ENCODE measurements at regions not wholly inside any gene's neighbourhood (a gene's known extent, or its start where the extent isn't known, plus 50 kb on each side); places are given as distances from the start of the nearest gene placed in this dataset.
"Not testable (repeated sequence)": the region's sequence is repeated elsewhere in the genome, so short reads cannot be mapped to it uniquely, and the experiment has no call there.

DNA sequence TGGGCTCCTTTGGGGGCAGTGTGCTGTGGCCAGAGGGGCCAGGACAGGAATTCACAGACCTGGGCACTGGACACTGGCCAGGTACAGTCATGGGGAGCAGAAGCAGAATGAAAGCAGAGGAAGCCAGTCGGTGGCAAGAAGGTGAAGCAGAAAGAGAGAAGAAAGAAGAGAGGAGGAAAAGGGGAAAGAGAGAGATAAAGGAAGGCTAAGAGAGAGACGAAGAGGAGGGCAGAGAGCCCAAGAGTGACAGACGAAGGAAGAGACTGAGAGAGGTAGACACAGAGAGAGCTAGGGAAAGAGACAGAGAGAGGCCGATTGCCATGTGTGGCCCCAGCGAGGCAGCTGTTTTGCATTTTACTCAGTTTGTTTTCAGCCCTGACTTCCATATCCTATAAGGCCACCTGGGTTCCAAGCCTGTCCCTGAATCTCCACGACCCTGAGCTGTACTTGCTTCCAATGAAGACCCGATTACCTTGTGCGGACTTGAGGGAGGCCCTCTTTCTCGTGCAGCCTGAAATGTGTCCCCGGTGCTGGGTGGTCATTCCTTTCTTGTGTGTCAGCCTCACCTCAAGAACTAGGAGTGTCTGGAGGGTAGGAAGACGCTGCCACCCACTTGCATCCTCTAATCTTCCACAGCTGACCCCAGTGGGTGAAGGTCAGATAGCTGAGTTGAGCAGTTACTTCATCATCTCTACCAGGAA lies 73.9 kb downstream of the LSM3 start:
- DNase-seq (ENCODE audit: low read depth in 2 of 2) = no peak

DNA sequence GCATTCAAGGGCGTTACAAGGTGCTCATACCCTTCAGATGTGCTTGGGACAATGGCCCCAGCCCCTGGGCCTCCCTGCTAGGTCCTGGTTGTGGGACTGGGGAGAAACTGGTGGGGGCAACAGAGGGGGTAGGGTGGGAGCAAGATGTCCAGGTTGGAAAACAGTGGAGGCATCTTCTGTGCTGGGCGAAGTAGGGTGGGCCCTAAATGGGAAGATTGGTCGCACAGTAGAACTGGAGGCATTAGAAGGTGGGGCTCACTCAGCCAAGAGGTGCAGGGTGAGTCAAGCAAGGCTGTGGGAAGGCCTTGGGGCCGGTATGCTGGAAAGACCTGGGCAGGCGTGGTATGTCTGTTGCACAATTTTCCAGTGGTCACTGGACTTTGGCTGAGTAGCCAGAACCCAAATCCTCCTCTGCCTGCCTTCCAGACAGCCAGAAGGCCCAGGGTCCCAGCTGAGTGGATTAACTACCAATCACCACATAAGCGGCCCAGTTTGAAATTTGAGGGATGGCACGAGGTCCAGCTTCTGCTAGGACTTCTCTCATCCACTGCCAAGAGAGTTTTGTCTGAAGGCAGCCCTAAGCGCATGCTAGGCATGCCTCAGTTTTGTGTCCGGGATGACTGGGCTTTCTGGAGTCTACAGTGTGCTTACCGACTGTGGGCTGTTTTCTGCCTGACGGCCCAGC lies 74.5 kb downstream of the LSM3 start:
- no peak for DNase-seq (ENCODE audit: low read depth in 2 of 2)

DNA sequence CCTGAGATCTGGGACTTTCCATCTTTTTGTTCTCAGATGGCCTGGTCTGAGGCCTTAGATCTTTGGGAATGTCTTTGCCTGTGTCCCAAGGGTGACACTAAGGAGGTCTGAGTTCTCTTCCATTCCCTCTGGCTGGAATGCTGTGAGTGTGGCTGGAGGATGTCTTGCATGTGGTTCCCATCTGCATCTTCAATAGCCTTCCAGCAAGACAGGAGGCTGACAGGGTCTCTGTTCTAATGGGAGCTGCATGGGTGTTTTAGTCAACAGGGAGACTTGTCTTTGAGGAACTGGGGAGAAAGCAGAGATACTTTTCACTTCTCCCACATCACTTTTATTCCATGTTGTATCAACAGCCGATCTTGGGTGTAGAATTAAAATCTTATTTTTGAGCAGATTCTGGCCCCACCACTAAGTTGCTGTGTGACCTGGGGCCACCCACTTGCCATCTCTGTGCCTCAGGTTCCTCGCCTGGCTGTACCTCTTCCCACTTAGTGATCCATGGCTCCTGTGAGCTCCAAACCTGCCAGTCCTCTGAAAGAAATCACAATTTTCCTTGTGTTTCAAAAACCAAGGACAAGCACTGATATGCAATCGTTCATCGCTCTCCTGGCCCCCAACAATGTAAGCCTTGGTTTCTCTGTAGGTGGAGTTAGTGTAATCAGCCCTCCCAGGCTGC lies 75.2 kb downstream of the LSM3 start:
- DNase-seq (ENCODE audit: low read depth in 2 of 2) = no peak

DNA sequence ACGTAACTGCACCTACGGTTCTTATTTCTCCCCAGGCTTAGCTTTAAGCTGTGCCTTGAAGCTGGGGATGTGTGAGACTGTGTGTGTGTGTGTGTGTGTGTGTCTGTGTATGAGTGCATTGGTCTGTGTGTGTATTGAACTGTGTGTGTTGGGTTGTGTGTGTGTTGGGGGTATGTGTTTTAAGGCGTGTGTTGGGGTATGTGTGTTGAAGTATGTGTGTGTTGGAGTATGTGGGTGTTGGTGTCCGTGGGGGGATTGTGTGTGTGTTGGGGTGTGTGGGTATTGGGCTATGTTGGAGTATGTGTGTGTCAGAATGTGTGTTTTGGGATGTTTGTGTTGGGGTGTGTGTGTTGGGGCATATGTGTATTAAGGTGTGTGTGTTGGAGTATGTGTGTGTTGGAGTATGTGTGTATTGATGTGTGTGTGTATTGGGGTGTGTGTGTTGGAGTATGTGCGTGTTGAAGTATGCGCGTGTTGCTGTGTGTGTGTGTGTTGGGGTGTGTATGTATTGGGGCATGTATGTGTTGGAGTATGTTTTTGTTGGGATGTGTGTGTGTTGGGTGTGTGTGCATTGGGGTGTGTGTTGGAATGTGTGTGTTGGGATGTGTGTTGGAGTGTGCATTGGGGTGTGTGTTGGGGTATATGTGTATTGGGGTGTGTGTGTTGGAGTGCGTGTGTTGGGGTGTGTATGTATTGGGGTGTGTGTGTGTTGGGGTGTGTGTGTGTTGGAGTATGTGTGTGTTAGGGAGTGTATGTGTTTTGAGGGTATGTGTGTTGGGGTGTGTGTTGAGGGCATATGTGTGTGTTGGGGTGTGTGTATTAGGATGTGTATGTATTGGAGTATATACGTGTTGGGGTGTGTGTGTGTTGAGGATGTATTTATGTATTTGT lies 76.4 kb downstream of the LSM3 start:
- DNase-seq (ENCODE audit: low read depth in 2 of 2) = no peak

DNA sequence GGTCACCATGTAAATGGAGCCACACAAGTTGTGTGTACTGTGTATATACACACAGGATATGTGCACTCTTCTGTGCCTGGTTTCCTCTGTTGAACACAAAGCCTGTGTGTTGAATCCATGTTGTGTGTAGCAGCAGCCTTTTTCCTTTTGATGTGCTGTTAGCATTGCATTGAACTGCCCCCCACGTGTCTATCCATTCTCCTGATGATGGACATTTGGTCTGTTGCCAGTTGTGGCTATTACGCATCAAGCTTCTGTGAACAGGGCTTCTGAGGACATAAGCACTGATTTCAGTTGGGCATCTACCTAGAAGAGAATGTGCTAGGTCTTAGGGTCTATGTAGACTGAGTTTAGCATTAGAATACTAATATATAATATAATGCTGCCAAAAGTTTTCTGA lies 77.4 kb downstream of the LSM3 start:
- no peak for DNase-seq (ENCODE audit: low read depth in 2 of 2)

DNA sequence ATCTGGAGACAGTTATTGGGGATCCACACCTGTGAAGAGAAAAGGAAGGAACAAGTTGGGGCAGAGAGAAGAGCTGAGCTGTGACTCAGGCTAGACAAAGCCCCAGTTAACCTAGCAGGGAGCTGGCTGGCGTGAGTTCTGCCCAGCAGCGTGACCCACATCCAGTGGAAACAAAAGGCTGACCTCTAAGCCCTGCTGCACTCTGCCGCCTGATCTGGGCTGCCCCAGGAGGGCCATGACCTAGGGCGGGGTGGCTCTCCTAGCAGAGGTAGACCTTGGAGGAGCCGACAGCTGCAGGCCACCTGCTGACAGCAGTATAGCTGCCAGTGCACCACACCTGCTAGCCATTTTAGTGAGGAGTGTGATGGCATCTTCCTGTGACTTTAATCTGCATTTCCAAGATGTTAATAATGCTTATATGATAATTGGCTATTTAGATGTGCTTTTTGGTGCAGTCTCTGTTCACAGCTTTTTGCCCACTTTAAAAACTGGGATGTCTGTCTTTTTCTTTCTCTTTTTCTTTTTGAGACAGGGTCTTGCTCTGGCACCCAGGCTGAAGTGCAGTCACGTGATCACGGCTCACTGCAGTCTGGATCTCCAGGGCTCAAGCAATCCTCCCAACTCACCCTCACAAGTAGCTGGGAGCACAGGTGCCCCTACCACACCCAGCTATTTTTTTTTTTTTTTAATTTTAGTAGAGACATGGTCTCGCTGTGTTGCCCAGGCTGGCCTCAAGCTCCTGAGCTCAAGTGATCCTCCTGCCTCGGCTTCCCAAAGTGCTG lies 78.1 kb downstream of the LSM3 start:
- DNase-seq (ENCODE audit: low read depth in 2 of 2) = no peak

DNA sequence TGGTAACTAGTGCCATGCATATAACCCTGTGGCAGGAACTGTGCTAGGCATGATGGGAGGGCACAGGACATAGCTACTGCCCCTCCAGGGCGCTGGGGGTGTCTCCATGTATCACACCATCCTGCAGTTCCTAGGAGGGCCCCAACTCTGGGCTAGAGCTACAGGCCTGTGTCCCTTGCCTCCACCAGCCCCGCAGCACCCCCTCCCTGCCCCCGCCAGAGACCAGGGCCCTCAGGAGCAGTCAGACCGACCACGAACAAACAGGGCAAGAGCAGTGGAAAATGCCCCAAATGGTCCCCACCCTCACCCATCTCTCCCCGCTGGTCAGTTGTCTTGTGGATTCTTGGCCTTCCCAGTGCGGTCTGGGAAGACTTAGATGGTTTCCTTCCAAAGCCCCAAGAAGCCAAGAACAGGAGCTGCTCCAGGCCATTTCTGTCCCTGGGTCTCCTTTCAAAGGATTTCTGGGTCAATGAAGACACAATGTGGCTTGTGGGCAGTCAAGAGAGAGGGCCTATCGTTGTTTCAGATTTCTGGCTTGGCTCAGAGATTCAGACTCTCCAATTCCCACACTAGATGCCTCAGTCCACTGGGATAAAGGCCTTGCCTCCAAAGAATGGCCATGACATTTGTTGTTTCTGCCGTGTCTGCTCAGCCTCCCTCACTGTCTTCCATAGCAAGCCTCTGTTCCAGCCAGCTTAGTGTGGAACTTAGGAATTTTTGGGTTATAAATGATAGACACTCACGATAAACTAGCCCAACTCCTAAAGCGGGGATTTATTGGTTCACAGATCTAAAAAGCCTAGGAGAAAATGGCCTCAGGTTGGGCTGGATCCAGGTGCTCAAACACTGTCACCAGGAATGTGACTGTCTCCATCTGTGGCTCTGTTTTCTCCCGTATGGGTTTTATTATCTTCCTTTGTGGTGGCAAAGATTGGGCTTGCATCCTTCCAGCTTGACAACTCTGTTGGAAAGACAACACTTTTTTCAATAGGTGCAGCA lies 80.6 kb downstream of the LSM3 start:
- no peak for DNase-seq (ENCODE audit: low read depth in 2 of 2)

DNA sequence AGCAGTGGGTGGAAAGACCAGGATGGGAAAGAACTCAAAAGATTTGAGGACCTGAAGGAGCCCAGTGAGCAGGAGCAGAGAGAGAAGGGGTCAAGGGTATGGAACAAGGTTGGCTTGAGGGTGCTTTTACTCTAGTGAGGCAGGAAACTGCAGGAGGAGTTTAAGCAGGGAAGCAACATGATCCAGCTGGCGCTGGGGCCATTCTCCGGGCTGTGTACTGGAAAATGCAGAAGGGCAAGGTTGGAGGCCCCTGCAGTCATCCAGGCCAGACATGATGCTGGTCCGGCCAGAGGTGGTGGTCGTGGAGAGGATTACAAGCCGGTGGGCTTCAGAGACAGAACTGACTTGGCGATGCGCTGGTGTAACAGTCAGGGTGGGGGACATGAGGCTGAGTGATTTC lies 81.8 kb downstream of the LSM3 start:
- DNase-seq (ENCODE audit: low read depth in 2 of 2) = no peak

GRCh38 chr3:14261229-14261628 lies 82.6 kb downstream of the LSM3 start:
- peak; percentile 43 to 63 for DNase-seq (ENCODE audit: low read depth in 2 of 2)

GRCh38 chr3:14262212-14262611 lies 83.6 kb downstream of the LSM3 start:
- DNase-seq (ENCODE audit: low read depth in 2 of 2) = no peak

DNA sequence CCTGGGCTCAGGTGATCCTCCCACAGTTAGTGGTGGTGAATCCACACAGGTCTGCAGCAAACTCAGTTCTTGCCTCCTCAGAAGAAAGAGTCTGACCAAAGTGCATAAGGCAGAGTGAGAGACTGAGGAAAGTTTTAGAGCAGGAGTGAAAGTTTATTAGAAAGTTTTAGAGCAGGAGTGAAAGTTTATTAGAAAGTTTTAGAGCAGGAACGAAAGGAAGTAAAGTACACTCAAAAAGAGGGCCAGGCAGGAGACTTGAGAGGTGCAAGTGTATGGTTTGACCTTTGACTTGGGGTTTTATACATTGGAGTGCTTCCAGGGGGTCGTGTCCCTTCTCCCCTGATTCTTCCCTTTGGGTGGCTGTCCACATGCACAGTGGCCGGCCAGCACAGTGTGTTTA lies 84.2 kb downstream of the LSM3 start:
- DNase-seq (ENCODE audit: low read depth in 2 of 2) = no peak

DNA sequence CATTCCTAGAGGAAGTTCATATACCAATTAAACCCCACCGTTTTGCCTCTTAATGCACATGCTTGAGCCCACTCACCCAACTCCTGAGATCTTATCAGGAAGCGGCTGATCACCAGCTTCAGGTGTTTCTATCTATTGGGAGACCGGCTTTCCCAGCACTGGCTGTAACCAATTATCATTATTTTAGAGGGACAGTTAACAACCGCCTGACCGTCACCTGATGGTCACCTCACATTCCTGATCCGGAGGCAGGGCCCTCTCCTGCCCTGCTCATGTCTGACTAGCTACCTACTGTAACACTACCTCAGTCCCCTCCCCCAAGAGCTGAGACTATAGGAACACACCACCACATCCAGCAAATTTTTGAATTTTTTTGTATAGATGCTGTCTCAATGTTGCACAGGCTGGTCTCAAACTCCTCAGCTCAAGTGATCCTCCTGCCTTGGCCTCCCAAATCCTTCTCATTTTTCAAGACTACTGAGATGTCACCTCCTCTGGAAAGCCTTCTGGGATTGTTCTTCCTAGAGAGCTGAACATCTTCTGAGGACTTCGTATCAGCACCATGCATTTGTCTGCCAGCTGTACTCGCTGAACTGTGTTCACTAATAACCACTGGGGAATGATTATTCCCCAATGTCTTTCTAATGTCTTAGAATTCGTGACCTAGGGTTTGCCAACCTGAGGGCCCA lies 84.8 kb downstream of the LSM3 start:
- no peak for DNase-seq (ENCODE audit: low read depth in 2 of 2)

DNA sequence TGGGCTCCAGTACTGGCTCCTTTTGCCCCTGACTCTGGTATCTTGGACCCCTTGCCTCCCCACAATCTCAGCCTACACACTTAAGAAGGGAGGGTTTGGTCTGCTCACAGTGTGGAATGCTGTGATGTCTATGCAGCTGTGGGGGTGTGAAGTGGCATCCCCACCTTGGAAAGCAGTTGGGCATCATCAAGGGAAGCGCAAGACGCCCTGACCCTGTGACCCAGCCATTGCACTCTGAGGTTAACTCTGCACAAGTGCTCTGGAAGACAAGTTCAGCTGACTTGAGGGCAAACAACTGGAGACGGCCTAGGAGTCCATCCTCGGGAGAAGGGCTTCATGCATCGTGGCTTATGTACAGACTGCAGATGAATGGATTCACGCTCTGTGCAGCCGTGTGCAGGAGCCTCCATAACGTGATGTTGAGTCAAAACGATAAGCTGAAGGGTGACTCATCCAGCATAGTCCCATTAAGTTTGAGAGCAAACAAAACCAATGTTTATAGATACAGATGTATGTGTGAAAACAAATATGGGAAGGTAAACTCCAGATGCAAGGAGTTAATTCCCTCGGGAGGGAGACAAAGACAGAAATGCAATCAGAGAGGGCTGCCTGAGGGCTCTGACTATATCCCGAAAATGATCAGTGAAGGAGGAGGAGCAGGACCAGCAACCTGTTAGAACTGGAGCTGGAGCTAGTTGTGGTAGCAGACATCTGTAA lies 86.8 kb downstream of the LSM3 start:
- DNase-seq (ENCODE audit: low read depth in 2 of 2) = no peak

DNA sequence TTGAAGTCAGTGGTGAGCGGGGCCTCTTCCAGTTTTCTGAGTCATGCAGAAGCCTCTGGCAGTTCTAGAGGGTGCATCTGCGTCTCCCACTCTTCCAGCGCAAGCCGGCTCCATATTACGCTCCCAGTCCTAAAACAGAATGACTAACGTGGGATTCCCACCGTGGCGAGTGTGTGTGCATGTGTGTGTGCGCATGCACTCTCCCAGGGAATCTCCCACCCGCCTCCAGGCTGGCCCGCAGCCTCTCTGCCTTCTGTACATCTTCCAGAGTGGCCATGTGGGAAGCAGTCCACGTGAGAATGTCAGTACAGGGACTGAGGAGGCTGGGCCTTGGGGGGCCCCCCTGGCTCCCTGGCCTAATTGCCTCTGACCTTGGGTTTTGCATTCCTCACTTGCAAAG lies 87.7 kb downstream of the LSM3 start:
- DNase-seq (ENCODE audit: low read depth in 2 of 2) = no peak

- no peak for DNase-seq (ENCODE audit: low read depth in 2 of 2)
These were observed 89.4 kb downstream of the LSM3 start for GRCh38 chr3:14267976-14268375.

- no peak for DNase-seq (ENCODE audit: low read depth in 2 of 2)
These were observed 90.3 kb downstream of the LSM3 start for GRCh38 chr3:14268897-14269296.

- DNase-seq (ENCODE audit: low read depth in 2 of 2) = not testable (repeated sequence)
These were observed 93.7 kb downstream of the LSM3 start for GRCh38 chr3:14272041-14272958.
